ENCODE measurements at regions not wholly inside any gene's neighbourhood (a gene's known extent, or its start where the extent isn't known, plus 50 kb on each side); places are given as distances from the start of the nearest gene placed in this dataset.

GRCh38 chr3:188052169-188053035 is 101.6 kb upstream of the LPP start:
- no peaks in the 10 kb centered on the region for H3K36me3 ChIP-seq
- TF ChIP-seq CTCF (IDR thresholded peaks at IDR 0.05) = peak in 4 of 6 experiments; percentile 20 to 32 (median 26)
- no peak for TF ChIP-seq POLR2A (IDR thresholded peaks at IDR 0.05)
- peak overlapping the region; percentile 49 to 78 (median 64) for H3K27ac ChIP-seq
- H3K27me3 ChIP-seq = no peaks in the 10 kb centered on the region
- no peak overlapping the region for H3K4me3 ChIP-seq
- no peaks in the 10 kb centered on the region for H3K9me3 ChIP-seq
- H3K4me1 ChIP-seq = peaks cover 0 to 5% (median 0%) of the 10 kb centered on the region in 4 donors
- DNase-seq = peak in 2 of 3 donors; percentile 24 to 67

- TF ChIP-seq CTCF (IDR thresholded peaks at IDR 0.05) (no peak), POLR2A (IDR thresholded peaks at IDR 0.05) (no peak)
- Histone ChIP-seq H3K4me3 (no peak overlapping the region), H3K4me1 (peaks cover 0 to 5% (median 0%) of the 10 kb centered on the region in 4 donors), H3K36me3 (no peaks in the 10 kb centered on the region), H3K27me3 (no peaks in the 10 kb centered on the region), H3K27ac (peak overlapping the region in 2 of 4 donors; percentile 49 to 62), H3K9me3 (no peaks in the 10 kb centered on the region)
- no peak for DNase-seq
Observed at GRCh38 chr3:188053036-188053340, 101.0 kb upstream of the LPP start.

GRCh38 chr3:188053710-188054380 is 100.1 kb upstream of the LPP start:
- H3K27ac ChIP-seq = peak overlapping the region in 1 of 4 donors; percentile 62
- H3K4me1 ChIP-seq = peaks cover 0 to 5% (median 0%) of the 10 kb centered on the region in 4 donors
- H3K36me3 ChIP-seq = no peaks in the 10 kb centered on the region
- H3K27me3 ChIP-seq = no peaks in the 10 kb centered on the region
- TF ChIP-seq CTCF (IDR thresholded peaks at IDR 0.05) (no peak), POLR2A (IDR thresholded peaks at IDR 0.05) (no peak)
- H3K9me3 ChIP-seq = no peaks in the 10 kb centered on the region
- no peak overlapping the region for H3K4me3 ChIP-seq
- no peak for DNase-seq

GRCh38 chr3:188054541-188054940 is 99.4 kb upstream of the LPP start:
- Histone ChIP-seq H3K9me3 (no peaks in the 10 kb centered on the region), H3K27me3 (no peaks in the 10 kb centered on the region), H3K4me3 (no peak overlapping the region), H3K4me1 (peaks cover 0 to 5% (median 0%) of the 10 kb centered on the region in 4 donors), H3K36me3 (no peaks in the 10 kb centered on the region), H3K27ac (no peak overlapping the region)
- TF ChIP-seq POLR2A (IDR thresholded peaks at IDR 0.05) (no peak), CTCF (IDR thresholded peaks at IDR 0.05) (no peak)
- DNase-seq = no peak

GRCh38 chr3:188055388-188055787 is 98.6 kb upstream of the LPP start:
- peaks cover 0 to 5% (median 0%) of the 10 kb centered on the region in 4 donors for H3K4me1 ChIP-seq
- H3K9me3 ChIP-seq = no peaks in the 10 kb centered on the region
- H3K27ac ChIP-seq = no peak overlapping the region
- H3K4me3 ChIP-seq = no peak overlapping the region
- no peaks in the 10 kb centered on the region for H3K36me3 ChIP-seq
- H3K27me3 ChIP-seq = no peaks in the 10 kb centered on the region
- no peak for DNase-seq
- TF ChIP-seq POLR2A (IDR thresholded peaks at IDR 0.05) (no peak), CTCF (IDR thresholded peaks at IDR 0.05) (no peak)

Data from Peyer's patch (tissue), 4 donors.